A673 (cell line): ENCODE measurements at regions not wholly inside any gene's neighbourhood (a gene's known extent, or its start where the extent isn't known, plus 50 kb on each side); places are given as distances from the start of the nearest gene placed in this dataset.

Experiments used
- EZH2 ChIP-seq: fragments of 200-600 bp; sonication (generic); IDR thresholded peaks from 2 replicates; pipeline ENCODE4 v1.6.1; 2017; ENCODE audit warnings: borderline replicate concordance, low read depth, mild to moderate bottlenecking, mixed read lengths, antibody characterized with exemption, low read length; ENCODE audit not compliant: poor library complexity, severe bottlenecking
- TF ChIP-seq, protein P1 (sequence below): fragments of 300-800, 200-600 bp; sonication (generic); conservative IDR thresholded peaks from 2 replicates; pipeline ENCODE4 v1.5.1; 2017; ENCODE audit warnings: low read depth, mild to moderate bottlenecking, antibody characterized with exemption, low read length, moderate library complexity, mixed read lengths

DNA sequence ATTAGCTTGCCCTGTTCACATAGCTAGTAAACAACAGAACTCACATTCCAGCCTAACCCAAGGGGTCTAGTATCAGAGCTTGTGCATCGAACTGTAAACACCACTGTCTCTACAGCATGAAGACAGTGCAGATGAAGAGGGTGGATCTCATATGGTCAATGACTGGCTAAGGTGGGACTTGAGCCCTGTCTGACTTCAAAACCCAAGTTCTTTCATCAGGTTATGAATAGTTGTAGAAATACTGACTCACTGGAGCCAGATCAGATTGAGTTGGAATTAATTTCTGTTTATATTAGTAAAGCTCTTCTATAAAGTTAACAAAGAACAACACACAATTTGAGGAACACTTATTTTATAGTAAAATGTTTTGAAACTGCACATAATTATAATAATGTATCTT lies 161.7 kb upstream of the ARHGAP20 start:
- TF ChIP-seq, protein P1, sequence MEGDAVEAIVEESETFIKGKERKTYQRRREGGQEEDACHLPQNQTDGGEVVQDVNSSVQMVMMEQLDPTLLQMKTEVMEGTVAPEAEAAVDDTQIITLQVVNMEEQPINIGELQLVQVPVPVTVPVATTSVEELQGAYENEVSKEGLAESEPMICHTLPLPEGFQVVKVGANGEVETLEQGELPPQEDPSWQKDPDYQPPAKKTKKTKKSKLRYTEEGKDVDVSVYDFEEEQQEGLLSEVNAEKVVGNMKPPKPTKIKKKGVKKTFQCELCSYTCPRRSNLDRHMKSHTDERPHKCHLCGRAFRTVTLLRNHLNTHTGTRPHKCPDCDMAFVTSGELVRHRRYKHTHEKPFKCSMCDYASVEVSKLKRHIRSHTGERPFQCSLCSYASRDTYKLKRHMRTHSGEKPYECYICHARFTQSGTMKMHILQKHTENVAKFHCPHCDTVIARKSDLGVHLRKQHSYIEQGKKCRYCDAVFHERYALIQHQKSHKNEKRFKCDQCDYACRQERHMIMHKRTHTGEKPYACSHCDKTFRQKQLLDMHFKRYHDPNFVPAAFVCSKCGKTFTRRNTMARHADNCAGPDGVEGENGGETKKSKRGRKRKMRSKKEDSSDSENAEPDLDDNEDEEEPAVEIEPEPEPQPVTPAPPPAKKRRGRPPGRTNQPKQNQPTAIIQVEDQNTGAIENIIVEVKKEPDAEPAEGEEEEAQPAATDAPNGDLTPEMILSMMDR, result no peak
- no peak for TF ChIP-seq EZH2
